ENCODE measurements at regions not wholly inside any gene's neighbourhood (a gene's known extent, or its start where the extent isn't known, plus 50 kb on each side); places are given as distances from the start of the nearest gene placed in this dataset.

DNA sequence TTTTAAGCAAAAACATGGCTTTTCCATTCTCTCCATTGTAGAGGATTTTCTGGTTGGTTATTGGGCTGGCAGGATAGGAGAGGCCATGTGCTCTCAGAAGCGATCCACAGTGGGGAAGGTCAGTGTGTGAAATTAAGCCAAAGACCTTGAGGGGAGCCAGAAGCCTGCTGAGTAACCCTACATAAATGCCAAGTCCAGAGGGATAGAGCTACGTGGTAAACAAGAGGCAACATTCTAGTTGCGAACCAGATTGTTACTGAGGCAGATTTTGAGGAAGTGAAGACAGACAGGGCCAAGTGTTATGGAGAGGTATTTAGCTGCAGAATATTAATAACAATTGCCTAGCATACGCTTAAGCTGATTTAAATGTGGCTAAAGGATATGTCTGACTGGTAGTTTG, 592.8 kb upstream of the GBE1 start (continued):
- TF ChIP-seq GABPB2 (CRISPR knock-in tag; conservative IDR thresholded peaks at IDR 0.05) (no peak), BRCA1 (IDR thresholded peaks at IDR 0.05) (no peak), BRCA1 (CRISPR knock-in tag; IDR thresholded peaks at IDR 0.05) (no peak), FOXA1 (IDR thresholded peaks at IDR 0.05; ENCODE audit: borderline replicate concordance) (no peak), NFXL1 (CRISPR knock-in tag; IDR thresholded peaks at IDR 0.05) (no peak), ZNF146 (CRISPR knock-in tag; IDR thresholded peaks at IDR 0.05; ENCODE audit: unreplicated experiment) (no peak), ZNF699 (CRISPR knock-in tag; IDR thresholded peaks at IDR 0.05; ENCODE audit: insufficient replicate concordance) (no peak), SAP30 (IDR thresholded peaks at IDR 0.05; ENCODE audit: borderline replicate concordance, insufficient read depth, low read depth, low read length, poor library complexity, severe bottlenecking) (no peak), ILF3 (IDR thresholded peaks at IDR 0.05; ENCODE audit: borderline replicate concordance) (no peak)
- TF ChIP-seq, protein P1, sequence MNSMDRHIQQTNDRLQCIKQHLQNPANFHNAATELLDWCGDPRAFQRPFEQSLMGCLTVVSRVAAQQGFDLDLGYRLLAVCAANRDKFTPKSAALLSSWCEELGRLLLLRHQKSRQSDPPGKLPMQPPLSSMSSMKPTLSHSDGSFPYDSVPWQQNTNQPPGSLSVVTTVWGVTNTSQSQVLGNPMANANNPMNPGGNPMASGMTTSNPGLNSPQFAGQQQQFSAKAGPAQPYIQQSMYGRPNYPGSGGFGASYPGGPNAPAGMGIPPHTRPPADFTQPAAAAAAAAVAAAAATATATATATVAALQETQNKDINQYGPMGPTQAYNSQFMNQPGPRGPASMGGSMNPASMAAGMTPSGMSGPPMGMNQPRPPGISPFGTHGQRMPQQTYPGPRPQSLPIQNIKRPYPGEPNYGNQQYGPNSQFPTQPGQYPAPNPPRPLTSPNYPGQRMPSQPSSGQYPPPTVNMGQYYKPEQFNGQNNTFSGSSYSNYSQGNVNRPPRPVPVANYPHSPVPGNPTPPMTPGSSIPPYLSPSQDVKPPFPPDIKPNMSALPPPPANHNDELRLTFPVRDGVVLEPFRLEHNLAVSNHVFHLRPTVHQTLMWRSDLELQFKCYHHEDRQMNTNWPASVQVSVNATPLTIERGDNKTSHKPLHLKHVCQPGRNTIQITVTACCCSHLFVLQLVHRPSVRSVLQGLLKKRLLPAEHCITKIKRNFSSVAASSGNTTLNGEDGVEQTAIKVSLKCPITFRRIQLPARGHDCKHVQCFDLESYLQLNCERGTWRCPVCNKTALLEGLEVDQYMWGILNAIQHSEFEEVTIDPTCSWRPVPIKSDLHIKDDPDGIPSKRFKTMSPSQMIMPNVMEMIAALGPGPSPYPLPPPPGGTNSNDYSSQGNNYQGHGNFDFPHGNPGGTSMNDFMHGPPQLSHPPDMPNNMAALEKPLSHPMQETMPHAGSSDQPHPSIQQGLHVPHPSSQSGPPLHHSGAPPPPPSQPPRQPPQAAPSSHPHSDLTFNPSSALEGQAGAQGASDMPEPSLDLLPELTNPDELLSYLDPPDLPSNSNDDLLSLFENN (IDR thresholded peaks at IDR 0.05; ENCODE audit: low read depth in 2 of 2, low read length in 2 of 2): no peak
- TF ChIP-seq, protein P2, sequence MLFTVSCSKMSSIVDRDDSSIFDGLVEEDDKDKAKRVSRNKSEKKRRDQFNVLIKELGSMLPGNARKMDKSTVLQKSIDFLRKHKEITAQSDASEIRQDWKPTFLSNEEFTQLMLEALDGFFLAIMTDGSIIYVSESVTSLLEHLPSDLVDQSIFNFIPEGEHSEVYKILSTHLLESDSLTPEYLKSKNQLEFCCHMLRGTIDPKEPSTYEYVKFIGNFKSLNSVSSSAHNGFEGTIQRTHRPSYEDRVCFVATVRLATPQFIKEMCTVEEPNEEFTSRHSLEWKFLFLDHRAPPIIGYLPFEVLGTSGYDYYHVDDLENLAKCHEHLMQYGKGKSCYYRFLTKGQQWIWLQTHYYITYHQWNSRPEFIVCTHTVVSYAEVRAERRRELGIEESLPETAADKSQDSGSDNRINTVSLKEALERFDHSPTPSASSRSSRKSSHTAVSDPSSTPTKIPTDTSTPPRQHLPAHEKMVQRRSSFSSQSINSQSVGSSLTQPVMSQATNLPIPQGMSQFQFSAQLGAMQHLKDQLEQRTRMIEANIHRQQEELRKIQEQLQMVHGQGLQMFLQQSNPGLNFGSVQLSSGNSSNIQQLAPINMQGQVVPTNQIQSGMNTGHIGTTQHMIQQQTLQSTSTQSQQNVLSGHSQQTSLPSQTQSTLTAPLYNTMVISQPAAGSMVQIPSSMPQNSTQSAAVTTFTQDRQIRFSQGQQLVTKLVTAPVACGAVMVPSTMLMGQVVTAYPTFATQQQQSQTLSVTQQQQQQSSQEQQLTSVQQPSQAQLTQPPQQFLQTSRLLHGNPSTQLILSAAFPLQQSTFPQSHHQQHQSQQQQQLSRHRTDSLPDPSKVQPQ (CRISPR knock-in tag; IDR thresholded peaks at IDR 0.05; ENCODE audit: borderline replicate concordance): no peak
- TF ChIP-seq, protein P3, sequence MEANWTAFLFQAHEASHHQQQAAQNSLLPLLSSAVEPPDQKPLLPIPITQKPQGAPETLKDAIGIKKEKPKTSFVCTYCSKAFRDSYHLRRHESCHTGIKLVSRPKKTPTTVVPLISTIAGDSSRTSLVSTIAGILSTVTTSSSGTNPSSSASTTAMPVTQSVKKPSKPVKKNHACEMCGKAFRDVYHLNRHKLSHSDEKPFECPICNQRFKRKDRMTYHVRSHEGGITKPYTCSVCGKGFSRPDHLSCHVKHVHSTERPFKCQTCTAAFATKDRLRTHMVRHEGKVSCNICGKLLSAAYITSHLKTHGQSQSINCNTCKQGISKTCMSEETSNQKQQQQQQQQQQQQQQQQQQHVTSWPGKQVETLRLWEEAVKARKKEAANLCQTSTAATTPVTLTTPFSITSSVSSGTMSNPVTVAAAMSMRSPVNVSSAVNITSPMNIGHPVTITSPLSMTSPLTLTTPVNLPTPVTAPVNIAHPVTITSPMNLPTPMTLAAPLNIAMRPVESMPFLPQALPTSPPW (CRISPR knock-in tag; IDR thresholded peaks at IDR 0.05): no peak
- TF ChIP-seq, protein P4, sequence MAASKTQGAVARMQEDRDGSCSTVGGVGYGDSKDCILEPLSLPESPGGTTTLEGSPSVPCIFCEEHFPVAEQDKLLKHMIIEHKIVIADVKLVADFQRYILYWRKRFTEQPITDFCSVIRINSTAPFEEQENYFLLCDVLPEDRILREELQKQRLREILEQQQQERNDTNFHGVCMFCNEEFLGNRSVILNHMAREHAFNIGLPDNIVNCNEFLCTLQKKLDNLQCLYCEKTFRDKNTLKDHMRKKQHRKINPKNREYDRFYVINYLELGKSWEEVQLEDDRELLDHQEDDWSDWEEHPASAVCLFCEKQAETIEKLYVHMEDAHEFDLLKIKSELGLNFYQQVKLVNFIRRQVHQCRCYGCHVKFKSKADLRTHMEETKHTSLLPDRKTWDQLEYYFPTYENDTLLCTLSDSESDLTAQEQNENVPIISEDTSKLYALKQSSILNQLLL (CRISPR knock-in tag; IDR thresholded peaks at IDR 0.05; ENCODE audit: borderline replicate concordance): no peak
